ENCODE measurements at regions not wholly inside any gene's neighbourhood (a gene's known extent, or its start where the extent isn't known, plus 50 kb on each side); places are given as distances from the start of the nearest gene placed in this dataset.

DNA sequence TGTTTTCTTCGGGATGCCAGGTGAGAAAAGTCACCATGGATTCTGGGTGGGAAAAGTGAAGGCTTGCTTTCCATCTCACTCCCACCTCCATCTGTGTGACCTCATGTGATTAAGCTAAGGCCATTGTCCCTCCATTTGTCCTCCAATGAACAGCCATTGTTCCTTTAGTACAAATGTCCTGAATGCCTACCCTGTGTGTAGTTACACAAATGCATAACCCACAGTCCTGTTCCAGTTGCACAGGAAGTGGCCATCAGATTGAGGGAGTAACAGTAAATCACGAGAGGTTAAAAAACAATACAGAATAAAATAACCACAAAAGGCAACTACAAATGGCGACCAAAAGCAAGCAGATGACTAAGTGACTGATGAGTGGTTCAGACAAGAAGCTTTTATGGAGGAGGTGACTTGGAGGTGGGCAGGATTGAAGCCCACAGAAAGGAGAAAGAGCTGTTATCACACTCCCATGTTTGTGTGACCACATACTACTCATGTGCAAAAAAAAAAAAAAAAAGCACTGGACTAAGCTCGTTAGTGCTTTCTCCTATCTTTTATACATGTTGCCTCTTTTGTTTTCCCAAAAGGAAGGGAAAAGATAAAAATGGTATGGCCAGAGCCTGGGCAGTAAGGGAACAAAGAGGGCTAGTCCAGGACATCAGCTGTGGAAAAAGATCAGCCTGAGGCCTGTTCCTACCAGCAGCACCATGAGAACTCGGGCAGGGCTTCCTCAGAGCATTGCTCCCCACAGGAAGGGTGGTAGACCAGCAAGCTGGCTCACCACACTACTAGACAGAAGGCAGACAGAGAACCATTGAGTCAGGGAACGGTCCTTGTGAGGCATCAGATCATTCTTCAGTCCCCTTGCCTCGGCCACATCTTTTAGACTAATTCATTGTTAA is 111.0 kb downstream of the TFAP2A start:
- no peak for DNase-seq

DNA sequence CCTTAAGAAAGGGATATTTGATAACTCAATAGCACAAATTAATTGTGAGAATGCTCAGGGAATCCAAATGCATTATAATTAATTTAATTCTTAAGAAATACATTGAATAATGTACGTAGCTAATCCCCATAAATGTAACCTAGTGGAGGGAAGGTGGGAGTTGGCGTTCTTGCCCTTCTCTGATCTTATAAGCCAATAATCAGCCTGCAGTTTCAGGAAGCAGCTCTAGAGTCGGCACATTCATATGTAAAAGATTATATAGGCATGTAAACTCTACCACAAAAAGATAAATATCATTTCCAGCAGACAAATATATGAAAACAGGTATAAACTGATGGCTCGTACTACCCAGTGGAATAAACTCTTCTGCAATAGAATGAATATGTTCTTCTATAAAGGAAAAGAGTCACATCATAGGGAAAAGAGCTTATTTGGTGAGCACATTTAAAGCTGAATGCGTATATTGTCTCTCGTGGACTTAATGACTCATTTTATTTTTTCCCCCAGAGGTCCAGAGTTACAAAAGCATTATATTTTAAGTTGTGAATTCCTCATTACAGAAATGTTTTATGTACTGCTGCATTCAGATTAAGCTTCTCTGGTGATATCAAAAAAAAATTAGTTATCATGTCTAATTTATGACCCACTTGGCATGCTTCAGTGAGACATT is 112.2 kb downstream of the TFAP2A start:
- no peak for DNase-seq

DNA sequence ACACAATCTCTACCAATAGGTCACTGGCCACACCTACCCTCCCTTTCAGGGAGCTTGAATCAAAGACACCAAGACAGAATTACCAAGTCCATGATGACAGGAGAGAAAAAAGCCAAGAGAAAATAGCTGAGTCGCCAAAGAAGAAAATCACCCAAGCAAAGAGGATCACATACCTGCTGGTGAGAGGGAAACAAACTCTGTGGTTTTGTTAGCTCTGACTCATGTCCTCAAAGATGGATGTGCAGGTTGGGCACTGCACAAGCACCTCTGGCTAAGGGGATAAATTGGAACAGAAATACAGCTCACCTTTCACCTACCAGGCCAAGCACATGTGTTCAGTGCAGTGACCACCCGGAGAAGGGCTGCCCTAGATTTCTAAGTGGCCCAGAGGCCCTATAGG is 114.8 kb downstream of the TFAP2A start:
- no peak for DNase-seq

DNA sequence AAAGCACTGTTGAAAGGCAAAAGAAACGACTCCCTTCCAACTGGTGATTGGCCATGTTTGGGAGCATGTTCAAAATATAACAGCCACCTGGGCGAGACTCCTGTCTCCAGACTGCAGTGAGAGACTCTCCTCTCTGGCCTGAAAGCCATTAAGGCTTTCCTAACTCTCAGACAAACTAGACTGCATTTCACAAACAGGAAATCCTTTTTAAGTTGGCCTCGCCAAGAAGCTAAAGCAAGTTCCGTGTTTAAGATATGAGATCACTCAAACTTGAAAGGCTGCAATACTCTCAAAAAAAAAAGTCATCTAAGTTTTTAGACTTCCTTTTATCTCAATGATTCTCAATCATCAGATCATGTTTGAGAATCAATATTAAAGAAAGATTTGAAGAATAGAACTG is 117.0 kb downstream of the TFAP2A start:
- no peak for DNase-seq

DNA sequence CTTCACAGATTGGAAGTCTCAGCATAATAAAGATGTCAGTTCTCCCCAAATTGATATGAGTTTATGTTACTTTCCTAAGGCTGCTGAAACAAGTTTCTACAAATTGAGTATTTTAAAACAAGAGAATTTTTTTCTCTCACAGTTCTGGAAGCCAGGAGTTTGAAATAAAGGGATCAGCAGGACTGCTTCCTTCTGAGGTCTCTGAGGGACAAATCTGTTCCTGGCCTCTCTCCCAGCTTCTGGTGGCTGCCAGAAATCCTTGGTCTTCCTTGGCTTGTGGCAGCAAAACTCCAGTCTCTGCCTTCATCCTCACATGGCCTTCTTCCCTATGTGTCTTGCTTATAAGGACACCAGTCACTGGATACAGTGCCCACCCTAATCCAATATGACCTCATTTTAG is 136.1 kb downstream of the TFAP2A start:
- DNase-seq: no peak

DNA sequence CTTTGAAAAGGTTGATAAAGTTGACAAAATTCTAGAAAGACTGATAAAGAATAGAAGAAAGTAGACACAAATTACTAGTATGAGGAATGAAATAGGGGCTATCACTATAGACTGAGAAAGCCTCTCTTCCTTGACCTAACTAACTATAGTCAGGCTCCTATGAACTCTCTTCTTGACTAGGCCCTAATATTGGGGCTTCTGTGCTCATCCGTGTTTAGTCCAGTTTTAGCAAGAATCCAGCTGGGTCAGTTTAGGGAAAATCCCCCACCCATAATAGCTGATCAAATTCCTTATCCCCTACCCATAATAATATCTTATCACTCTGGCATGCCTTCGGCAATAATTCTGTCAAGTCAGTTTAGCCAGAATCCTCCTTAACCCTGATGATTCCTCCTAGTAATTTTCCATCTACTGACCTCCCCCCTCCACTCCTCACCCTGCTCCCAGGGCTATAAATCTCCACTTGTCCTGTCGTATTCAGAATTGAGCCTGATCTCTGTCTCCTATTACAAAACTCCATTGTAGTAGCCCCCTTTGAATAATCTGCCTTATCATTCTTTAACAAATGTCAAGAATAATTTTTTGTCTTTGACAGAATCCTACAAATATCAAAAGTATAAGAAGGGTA is 138.1 kb downstream of the TFAP2A start:
- DNase-seq: no peak

DNA sequence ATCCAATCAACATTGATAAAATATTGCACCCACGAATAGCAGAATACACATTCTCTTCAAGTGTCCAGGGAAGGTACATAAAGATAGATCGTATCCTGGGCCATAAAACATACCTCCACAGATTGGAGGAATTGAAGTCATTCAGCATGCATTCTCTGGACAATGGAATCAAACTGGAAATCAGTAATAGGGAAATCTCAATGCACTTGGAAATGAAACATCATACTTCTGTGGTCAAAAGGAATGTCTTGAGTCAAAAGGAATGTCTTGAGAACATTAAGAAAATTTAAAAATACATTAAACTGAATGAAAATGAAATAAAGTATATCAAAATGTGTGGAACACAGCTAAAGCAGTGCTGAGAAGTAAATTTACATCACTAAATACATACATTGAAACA is 138.8 kb downstream of the TFAP2A start:
- DNase-seq: peak; percentile 10

DNA sequence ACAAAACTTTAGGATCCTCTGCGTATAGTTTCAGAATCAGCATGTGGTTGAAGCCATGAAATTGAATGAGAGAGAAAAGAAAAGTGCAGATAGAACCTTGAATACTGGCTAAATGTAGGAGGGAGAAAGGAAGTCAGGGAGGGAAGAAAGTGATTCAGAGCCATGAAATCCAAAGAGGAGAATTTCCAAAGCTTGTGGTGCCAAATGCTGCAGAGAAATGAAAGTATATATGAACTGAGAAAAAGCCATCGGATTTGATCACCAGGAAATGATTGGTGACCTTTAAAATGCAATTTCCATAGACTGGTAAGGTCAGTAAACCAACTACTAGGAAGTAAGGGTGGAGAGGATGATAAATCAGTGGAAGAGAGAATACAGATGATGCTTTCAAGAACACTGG is 142.3 kb downstream of the TFAP2A start:
- DNase-seq: no peak

DNA sequence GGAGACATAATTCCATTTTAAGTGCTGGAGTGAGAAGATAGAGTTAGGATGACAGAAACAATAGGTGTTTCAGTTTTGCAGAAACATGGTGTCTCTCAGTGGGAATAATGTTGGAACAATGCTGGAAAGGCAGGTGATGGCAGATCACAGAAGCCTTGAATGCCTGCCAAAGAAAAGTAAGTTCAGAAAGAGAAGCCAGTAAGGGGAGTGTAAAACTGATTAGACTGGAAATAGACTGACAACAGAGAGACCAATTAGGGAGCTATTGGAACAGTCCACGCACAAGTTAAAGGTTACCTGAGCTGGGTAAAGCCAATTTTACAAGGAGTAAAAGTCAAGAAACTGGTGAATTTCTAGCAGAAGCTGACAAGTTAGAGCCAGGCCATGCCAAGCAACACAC is 142.9 kb downstream of the TFAP2A start:
- DNase-seq: no peak

DNA sequence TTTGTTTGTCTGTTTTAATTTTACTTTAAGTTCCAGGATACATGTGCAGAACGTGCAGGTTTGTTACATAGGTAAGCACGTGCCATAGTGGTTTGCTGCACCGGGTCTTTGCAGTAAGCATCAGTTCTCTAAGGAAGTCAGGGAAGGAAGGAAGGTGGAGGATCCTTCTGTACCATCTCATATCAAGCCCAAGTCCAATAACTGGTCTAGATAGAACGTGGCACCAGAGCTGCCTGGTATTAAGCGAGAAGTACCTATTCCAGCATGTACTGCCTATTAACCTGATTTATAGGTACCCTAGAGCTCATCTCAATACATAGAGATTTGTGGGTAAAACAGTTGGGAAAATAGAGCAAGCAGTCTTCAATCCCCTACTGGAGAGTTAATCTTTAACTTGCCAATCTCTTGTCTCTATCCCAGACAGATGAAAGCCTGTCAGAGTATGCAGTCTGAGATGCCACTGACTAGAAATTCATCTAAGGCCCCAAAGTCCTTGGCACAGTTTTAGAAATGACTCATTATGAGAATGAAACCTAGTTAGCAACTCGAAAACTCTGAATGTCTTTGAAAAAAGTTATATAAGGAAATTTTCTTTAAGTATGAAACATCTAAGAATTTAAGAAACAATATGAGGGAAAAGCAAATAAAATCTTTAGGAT is 144.9 kb downstream of the TFAP2A start:
- DNase-seq: no peak

DNA sequence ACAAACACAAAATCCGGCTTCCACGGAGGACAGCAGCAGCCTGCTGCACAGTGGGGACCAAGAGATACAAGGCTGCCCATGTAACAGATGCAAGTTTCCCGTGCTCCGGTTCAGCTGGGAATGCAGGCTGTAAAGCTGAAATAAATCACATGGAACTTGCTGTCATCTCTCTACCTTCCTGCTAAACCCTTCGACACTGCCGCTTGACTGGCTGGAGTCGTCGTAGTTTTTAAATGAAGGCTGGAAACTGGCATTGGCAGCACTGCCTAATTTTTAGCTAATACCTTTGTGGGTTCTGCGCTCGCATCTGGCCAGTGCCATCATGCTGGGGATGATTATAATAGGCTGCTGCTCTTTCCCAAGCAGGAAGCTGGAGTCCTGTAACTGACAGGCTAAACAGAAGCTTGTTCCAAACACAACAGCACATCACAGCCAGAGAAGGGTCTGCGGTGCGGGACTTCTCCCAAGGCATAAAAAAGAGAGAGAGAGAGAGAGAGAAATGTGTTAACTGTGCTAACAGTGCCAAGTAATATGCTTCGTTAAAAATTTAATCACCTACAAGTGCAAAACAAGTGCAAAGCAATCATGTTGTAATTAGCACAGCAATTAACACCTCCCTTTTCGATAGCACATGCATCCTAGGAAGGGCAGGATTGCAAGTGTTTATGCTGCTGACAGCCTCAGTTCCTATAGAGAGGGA is 146.1 kb downstream of the TFAP2A start:
- no peak for DNase-seq

DNA sequence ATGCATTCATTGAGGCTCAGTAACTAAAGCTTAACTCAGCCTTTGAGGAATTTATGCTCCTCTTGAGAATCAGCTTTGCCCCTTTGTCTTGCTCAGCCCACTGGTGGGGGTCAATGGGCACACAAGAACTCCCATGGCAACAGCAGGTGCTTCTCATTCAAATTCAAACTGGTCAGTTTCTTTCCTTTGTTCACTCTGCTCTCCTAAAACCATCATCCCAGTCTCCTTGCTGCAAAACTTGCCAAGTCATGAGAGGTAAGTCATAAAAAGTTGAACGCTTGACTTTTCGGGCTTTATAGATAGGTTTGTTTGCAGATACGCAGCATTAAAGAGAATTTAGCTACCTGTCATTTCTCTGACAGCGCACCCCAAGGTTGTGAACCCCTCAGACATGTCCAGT is 146.8 kb downstream of the TFAP2A start:
- no peak for DNase-seq

DNA sequence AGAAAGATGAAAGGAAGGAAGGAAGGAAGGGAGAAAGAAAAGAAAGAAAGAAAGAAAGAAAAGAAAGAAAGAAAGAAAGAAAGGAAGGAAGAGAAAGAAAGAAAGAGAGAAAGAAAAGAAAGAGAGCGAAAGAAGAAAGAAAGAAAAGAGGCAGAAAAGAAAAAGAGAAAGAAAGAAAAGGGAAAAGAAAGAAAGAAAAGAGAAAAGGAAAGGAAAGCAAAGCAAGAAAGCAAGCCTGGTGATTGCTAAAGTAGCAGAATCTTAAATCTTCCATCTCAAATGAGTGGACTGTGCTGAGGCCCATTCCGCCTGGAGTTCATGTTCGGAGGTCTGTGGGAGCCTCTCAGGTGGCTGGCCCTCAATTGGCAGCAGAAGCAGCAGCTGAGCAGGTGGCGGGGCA is 148.4 kb downstream of the TFAP2A start:
- no peak for DNase-seq

DNA sequence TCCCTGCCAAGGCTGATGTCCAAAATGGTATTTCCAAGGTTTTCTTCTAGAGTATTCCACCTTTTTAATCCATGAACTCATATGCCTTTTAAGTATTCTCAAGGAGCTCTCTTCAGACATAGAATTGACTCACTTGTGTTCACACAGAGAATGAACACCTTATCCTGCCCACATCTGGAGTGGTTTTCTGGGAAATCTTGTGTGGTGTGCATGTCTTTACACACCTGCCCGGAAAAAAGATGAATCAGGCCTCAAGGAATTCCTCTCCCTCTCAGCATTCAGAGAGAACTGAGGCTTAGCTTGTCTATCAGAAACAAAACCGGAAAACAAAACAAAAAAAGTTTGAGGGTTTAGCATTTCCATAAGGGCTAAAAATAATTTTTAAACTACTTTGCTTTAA is 148.8 kb downstream of the TFAP2A start:
- no peak for DNase-seq

DNA sequence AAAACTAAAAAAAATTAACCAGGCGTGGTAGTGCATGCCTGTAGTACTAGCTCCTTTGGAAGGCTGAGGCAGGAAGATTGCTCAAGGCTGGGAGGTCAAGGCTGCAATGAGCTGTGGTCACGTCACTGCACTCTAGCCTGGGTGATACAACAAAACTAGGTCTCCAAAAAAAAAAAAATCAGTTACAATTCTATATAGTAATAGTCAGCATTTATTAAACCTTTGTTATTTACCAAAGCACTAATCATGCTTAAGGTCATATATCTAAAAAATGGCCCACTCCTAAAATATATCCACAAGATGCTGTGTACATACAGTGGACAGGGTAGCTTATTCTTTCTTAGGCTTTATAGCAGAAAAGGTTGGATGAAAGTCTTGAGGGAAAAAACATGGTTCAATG is 152.4 kb downstream of the TFAP2A start:
- DNase-seq: no peak

DNA sequence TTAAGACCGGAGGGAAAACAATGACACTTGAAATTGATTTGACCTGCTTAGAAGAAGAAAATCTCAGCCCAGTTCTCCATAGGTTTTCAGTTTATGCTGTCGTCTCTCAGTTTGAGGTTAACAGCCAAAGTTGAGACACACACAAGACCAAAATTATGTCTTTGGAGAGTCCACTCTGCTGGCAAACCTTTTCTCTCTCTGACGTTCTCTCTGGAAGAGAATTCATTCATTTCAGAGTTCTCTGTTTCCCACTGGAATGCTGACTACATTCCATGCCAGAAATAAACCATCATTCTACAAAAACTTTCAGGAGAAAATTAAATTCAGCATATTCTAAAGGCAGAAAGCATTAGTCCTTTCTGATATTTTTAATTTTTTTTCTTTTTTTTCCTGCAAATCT is 155.2 kb downstream of the TFAP2A start:
- no peak for DNase-seq

DNA sequence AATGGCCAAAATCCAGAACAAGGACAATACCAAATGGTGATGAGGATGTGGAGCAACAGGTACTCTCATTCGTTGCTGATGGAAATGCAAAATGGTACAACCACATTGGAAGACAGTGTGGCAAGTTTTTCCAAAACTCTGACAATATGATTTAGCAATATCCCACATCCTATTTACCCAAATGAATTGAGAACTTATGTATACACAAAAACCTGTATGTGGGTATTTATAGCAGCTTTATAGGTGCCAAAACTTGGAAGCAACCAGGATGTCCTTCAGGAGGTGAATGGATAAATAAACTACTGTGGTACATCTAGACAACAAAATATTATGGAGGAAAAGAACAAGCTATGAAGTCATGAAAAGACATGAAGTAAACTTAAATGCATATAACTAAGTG is 156.5 kb downstream of the TFAP2A start:
- DNase-seq: no peak

DNA sequence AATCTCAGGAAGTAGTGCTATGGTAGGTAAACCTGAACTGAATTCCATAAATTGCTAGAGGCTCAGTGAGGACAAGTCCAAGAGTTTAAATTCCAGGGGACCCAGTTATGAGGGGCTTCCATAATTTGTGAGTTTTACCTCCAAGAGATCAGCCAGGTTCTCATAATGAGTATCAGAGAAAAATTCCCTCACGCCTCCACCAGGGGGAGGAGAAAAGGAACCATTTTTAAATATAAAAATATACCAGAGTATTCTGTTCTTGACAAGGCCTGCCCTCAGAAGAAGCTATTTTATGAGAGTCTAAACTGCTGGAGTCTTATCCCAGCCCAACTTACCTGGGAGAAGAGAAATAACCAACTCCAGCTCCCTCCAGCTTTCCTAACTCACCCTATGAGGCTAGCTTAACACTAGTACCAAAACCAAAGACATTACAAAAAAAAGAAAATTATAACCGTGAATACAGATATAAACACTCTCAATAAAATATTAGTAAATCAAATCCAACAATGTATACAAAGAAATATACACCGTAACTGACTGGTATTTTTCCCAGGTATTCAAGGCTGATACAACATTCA is 158.7 kb downstream of the TFAP2A start:
- no peak for DNase-seq

DNA sequence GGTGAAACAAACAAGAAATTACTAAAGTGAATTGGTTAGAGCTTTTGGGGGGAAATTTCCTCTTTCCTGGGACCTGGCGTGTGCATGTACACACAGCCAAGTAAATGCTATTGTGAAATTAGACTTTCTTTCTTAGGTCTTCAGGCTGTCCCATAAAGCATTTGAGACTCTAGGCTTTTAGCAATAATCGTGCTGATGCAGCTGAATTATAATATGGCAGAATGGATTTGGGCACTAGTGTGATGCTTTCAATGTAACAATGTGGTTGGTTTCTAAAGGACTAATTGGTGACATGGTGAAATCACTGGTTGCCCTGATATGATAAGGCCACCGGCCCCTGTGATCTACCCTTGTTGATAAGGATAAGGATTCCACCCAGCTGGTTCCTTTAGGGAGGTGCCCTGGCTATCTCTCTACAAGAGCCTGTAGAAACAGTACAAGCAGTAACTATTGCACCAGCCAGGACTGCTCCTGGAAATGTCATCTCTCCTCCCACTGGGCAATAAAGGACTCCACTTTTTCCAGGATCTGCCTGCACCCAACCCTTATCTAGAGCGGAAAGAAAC is 164.1 kb downstream of the TFAP2A start:
- no peak for DNase-seq

DNA sequence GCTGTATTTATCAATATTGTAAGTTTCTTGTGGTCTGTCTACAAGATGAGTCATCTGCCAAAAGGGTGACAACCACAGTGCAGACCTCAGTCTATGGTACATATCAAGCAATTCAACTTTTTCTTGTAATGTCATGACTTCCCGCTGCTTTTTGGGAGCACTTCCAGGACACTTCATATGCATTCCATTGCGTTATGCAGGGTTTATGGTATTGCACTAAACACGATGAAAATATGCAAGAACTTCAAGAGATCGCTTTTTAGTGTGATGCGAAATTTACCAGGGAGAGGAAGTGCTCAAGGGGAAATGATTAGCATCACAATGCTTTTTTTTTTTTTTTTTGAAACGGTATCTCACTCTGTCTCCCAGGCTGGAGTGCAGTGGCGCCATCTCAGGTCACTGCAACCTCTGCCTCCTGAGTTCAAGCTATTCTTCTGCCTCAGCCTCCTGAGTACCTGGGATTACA is 166.5 kb downstream of the TFAP2A start:
- peak; percentile 55 for DNase-seq

DNA sequence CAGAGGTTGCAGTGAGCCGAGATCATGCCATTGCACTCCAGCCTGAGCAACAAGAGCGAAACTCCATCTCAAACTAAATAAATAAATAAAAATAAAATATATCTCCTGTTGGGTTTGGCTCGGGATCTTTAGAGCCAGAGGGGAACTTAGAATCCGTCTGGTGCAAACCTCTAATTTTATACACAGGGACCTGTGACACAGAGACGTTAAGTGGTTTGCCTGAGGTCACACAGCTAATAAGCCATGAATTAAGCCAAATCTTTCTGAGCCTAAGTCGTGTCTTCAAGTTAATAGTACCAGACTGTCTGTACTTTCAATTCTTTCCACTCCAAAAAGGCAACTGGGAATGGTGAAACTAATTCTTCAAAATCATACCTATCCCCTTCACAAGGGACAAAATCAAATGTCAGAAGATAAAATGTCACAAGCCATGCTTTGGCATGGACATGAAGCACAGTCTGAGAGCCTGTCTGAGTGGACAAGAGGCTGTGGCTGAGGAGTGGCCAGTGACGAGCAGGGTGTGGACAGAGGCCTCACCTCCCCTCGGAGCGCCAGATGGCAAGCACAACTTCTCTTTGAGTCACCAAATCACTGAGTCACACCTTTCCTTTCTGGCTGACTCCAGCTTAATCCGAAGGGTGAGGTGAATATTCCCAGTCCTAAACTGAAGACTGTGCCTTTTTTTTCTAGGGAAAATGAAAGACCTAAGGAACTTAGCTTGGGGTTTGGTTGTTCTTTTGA is 177.4 kb downstream of the TFAP2A start:
- DNase-seq: no peak
